LoVo (cell line): ENCODE measurements at regions not wholly inside any gene's neighbourhood (a gene's known extent, or its start where the extent isn't known, plus 50 kb on each side); places are given as distances from the start of the nearest gene placed in this dataset.
"Not testable (repeated sequence)": the region's sequence is repeated elsewhere in the genome, so short reads cannot be mapped to it uniquely, and the experiment has no call there.

ENCODE experiments used
- DNase-seq: peaks from one replicate; pipeline ENCODE4 v3.0.0-alpha.2; 2016; ENCODE audit warnings: low spot score

GRCh38 chr13:58376349-58376748 is 744.8 kb downstream of the PCDH17 start:
- no peak for DNase-seq

GRCh38 chr13:58376775-58377174 is 745.2 kb downstream of the PCDH17 start:
- DNase-seq, result no peak

- no peak for DNase-seq
These were observed 747.7 kb downstream of the PCDH17 start for GRCh38 chr13:58379221-58379620.

GRCh38 chr13:58385336-58385735 is 753.8 kb downstream of the PCDH17 start:
- DNase-seq, result not testable (repeated sequence)

- DNase-seq, result no peak
These were observed 766.2 kb downstream of the PCDH17 start for GRCh38 chr13:58397596-58398387.

GRCh38 chr13:58399263-58399662 is 767.7 kb downstream of the PCDH17 start:
- no peak for DNase-seq

GRCh38 chr13:58406545-58406944 is 775.0 kb downstream of the PCDH17 start:
- DNase-seq, result no peak

- no peak for DNase-seq
These were observed 798.4 kb downstream of the PCDH17 start for GRCh38 chr13:58429917-58430316.

- DNase-seq, result no peak
These were observed 803.4 kb downstream of the PCDH17 start for GRCh38 chr13:58434943-58435342.

- DNase-seq, result no peak
These were observed 805.9 kb downstream of the PCDH17 start for GRCh38 chr13:58437427-58437826.

GRCh38 chr13:58446979-58447378 is 815.4 kb downstream of the PCDH17 start:
- DNase-seq, result no peak

GRCh38 chr13:58452123-58452623 is 820.6 kb downstream of the PCDH17 start:
- DNase-seq, result no peak

- no peak for DNase-seq
These were observed 823.5 kb downstream of the PCDH17 start for GRCh38 chr13:58455094-58455493.

GRCh38 chr13:58461217-58461616 is 829.7 kb downstream of the PCDH17 start:
- no peak for DNase-seq

GRCh38 chr13:58463841-58464240 is 832.3 kb downstream of the PCDH17 start:
- no peak for DNase-seq

- no peak for DNase-seq
These were observed 835.6 kb downstream of the PCDH17 start for GRCh38 chr13:58467176-58467575.

- no peak for DNase-seq
These were observed 840.9 kb downstream of the PCDH17 start for GRCh38 chr13:58472483-58472882.

GRCh38 chr13:58474581-58474980 is 843.0 kb downstream of the PCDH17 start:
- DNase-seq, result no peak

GRCh38 chr13:58476206-58476918 is 844.8 kb downstream of the PCDH17 start:
- DNase-seq, result no peak

- DNase-seq, result no peak
These were observed 847.3 kb downstream of the PCDH17 start for GRCh38 chr13:58478858-58479257.

GRCh38 chr13:58480061-58480460 is 848.5 kb downstream of the PCDH17 start:
- no peak for DNase-seq

- no peak for DNase-seq
These were observed 856.7 kb downstream of the PCDH17 start for GRCh38 chr13:58488251-58488650.

- DNase-seq, result no peak
These were observed 864.1 kb downstream of the PCDH17 start for GRCh38 chr13:58495668-58496067.
